ENCODE measurements at regions not wholly inside any gene's neighbourhood (a gene's known extent, or its start where the extent isn't known, plus 50 kb on each side); places are given as distances from the start of the nearest gene placed in this dataset.

GRCh38 chr4:11730545-11730944 is 301.9 kb upstream of the HS3ST1 start:
- DNase-seq: no peak

GRCh38 chr4:11729548-11729947 is 300.9 kb upstream of the HS3ST1 start:
- no peak for DNase-seq

- DNase-seq: no peak
These were observed 299.3 kb upstream of the HS3ST1 start for GRCh38 chr4:11727903-11728564.

- no peak for DNase-seq
These were observed 296.0 kb upstream of the HS3ST1 start for GRCh38 chr4:11724731-11725130.

- DNase-seq: no peak
These were observed 293.5 kb upstream of the HS3ST1 start for GRCh38 chr4:11722223-11722622.

GRCh38 chr4:11720292-11720691 is 291.6 kb upstream of the HS3ST1 start:
- DNase-seq: peak; percentile 36 to 45

GRCh38 chr4:11719879-11720278 is 291.2 kb upstream of the HS3ST1 start:
- no peak for DNase-seq

- DNase-seq: no peak
These were observed 287.2 kb upstream of the HS3ST1 start for GRCh38 chr4:11715753-11716521.

- DNase-seq: no peak
These were observed 281.9 kb upstream of the HS3ST1 start for GRCh38 chr4:11710453-11711093.

- DNase-seq: no peak
These were observed 275.6 kb upstream of the HS3ST1 start for GRCh38 chr4:11704186-11704830.

GRCh38 chr4:11702886-11703557 is 274.3 kb upstream of the HS3ST1 start:
- no peak for DNase-seq

GRCh38 chr4:11701966-11702725 is 273.5 kb upstream of the HS3ST1 start:
- no peak for DNase-seq

GRCh38 chr4:11700751-11701226 is 272.1 kb upstream of the HS3ST1 start:
- no peak for DNase-seq

- DNase-seq: no peak
These were observed 270.3 kb upstream of the HS3ST1 start for GRCh38 chr4:11698846-11699590.

GRCh38 chr4:11698033-11698432 is 269.3 kb upstream of the HS3ST1 start:
- no peak for DNase-seq

- no peak for DNase-seq
These were observed 265.0 kb upstream of the HS3ST1 start for GRCh38 chr4:11693693-11694092.

GRCh38 chr4:11691236-11691635 is 262.5 kb upstream of the HS3ST1 start:
- DNase-seq: no peak

GRCh38 chr4:11687727-11688126 is 259.0 kb upstream of the HS3ST1 start:
- DNase-seq: no peak

- DNase-seq: no peak
These were observed 256.8 kb upstream of the HS3ST1 start for GRCh38 chr4:11685481-11685880.

GRCh38 chr4:11675051-11675800 is 246.5 kb upstream of the HS3ST1 start:
- no peak for DNase-seq

All from inflammatory macrophage (primary cell).